ENCODE measurements at regions not wholly inside any gene's neighbourhood (a gene's known extent, or its start where the extent isn't known, plus 50 kb on each side); places are given as distances from the start of the nearest gene placed in this dataset.
A peak's percentile ranks its signal among the peaks of the same experiment; 100 is the strongest.
"Not testable (repeated sequence)": the region's sequence is repeated elsewhere in the genome, so short reads cannot be mapped to it uniquely, and the experiment has no call there.

- no peak for DNase-seq
Measured at GRCh38 chr10:62666275-62666674, 138.2 kb upstream of the ADO start.

GRCh38 chr10:62669341-62669740 lies 135.2 kb upstream of the ADO start:
- DNase-seq: no peak

GRCh38 chr10:62671104-62671503 lies 133.4 kb upstream of the ADO start:
- no peak for DNase-seq

- DNase-seq: no peak
Measured at GRCh38 chr10:62681211-62681940, 123.1 kb upstream of the ADO start.

- DNase-seq: no peak
Measured at GRCh38 chr10:62684911-62685310, 119.6 kb upstream of the ADO start.

- DNase-seq: no peak
Measured at GRCh38 chr10:62687230-62687748, 117.2 kb upstream of the ADO start.

- DNase-seq: no peak
Measured at GRCh38 chr10:62688971-62689700, 115.4 kb upstream of the ADO start.

- DNase-seq: no peak
Measured at GRCh38 chr10:62689712-62690111, 114.8 kb upstream of the ADO start.

GRCh38 chr10:62690703-62691102 lies 113.8 kb upstream of the ADO start:
- DNase-seq: no peak

- DNase-seq: no peak
Measured at GRCh38 chr10:62691336-62691735, 113.2 kb upstream of the ADO start.

GRCh38 chr10:62692085-62692484 lies 112.4 kb upstream of the ADO start:
- no peak for DNase-seq

- DNase-seq: no peak
Measured at GRCh38 chr10:62693306-62693705, 111.2 kb upstream of the ADO start.

- peak in 1 of 3 experiments; percentile 12 for DNase-seq
Measured at GRCh38 chr10:62694537-62695126, 109.9 kb upstream of the ADO start.

GRCh38 chr10:62696798-62697197 lies 107.7 kb upstream of the ADO start:
- no peak for DNase-seq

GRCh38 chr10:62699148-62699547 lies 105.4 kb upstream of the ADO start:
- DNase-seq: no peak

GRCh38 chr10:62704121-62704520 lies 100.4 kb upstream of the ADO start:
- DNase-seq: not testable (repeated sequence)

- DNase-seq: no peak
Measured at GRCh38 chr10:62705789-62706188, 98.7 kb upstream of the ADO start.

- DNase-seq: no peak
Measured at GRCh38 chr10:62707810-62708209, 96.7 kb upstream of the ADO start.

- no peak for DNase-seq
Measured at GRCh38 chr10:62708569-62708968, 96.0 kb upstream of the ADO start.

GRCh38 chr10:62709200-62709599 lies 95.3 kb upstream of the ADO start:
- no peak for DNase-seq

- no peak for DNase-seq
Measured at GRCh38 chr10:62710182-62710581, 94.3 kb upstream of the ADO start.

GRCh38 chr10:62715383-62715782 lies 89.1 kb upstream of the ADO start:
- no peak for DNase-seq

- no peak for DNase-seq
Measured at GRCh38 chr10:62718585-62718984, 85.9 kb upstream of the ADO start.

- no peak for DNase-seq
Measured at GRCh38 chr10:62719061-62719460, 85.5 kb upstream of the ADO start.

All from NCI-H1417 (cell line).